ENCODE measurements at regions not wholly inside any gene's neighbourhood (a gene's known extent, or its start where the extent isn't known, plus 50 kb on each side); places are given as distances from the start of the nearest gene placed in this dataset.
A peak's percentile ranks its signal among the peaks of the same experiment; 100 is the strongest.

GRCh38 chr2:138090330-138090729 lies 126.1 kb downstream of the HNMT start:
- TF ChIP-seq CTCF (IDR thresholded peaks at IDR 0.05) (peak; percentile 27 to 50 (median 30)), POLR2A (IDR thresholded peaks at IDR 0.05; ENCODE audit: low read depth) (no peak), POLR2AphosphoS5 (IDR thresholded peaks at IDR 0.05) (no peak)

Measured in esophagus muscularis mucosa (tissue), 3 donors.